HG02870 (cell line): ENCODE measurements at regions not wholly inside any gene's neighbourhood (a gene's known extent, or its start where the extent isn't known, plus 50 kb on each side); places are given as distances from the start of the nearest gene placed in this dataset.
A peak's percentile ranks its signal among the peaks of the same experiment; 100 is the strongest.
"Not testable (repeated sequence)": the region's sequence is repeated elsewhere in the genome, so short reads cannot be mapped to it uniquely, and the experiment has no call there.

Experiments
- ATAC-seq: cut with Tn5 transposase; IDR thresholded peaks from one replicate; pipeline ENCODE4 v1.9.1; 2021; ENCODE audit warnings: mild to moderate bottlenecking, moderate library complexity; ENCODE audit not compliant: unreplicated experiment

DNA sequence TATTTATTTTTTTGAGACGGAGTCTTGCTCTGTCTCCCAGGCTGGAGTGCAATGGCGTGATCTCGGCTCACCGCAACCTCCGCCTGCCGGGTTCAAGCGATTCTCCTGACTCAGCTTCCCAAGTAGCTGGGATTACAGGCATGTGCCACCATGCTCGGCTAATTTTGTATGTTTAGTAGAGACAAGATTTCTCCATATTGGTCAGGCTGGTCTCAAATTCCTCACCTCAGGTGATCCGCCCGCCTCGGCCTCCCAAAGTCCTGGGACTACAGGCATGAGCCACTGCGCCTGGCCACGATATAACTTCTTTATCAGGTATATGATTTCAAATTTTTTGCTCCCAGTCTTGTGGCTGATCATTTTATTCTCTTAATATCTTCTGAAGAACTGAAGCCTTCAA lies 1506.3 kb downstream of the FAM181B start:
- ATAC-seq, result not testable (repeated sequence)

GRCh38 chr11:81224396-81224795 lies 1509.3 kb downstream of the FAM181B start:
- ATAC-seq, result no peak

DNA sequence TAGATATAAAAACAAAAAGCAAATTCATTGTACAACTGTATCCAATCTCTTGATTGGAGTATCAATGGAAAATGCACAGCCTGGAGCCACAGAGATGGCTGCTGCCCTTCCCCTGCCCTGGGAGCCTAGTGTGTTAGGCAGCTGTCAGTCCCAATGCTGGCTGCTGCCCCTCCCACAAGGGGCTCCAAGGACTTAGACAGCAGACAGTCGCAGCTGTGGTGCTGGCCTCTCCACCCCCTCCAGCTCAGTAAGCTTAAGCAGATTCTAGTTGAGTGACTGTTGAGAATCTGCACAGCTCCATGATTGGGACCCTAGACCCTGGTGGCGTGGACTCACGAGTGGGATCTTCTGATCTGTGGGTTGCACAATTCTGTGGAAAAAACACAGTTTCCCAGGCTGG lies 1511.2 kb downstream of the FAM181B start:
- no peak for ATAC-seq

- ATAC-seq, result no peak
Observed at GRCh38 chr11:81220146-81220895, 1513.3 kb downstream of the FAM181B start.

- ATAC-seq, result no peak
Observed at GRCh38 chr11:81219661-81220060, 1514.0 kb downstream of the FAM181B start.

DNA sequence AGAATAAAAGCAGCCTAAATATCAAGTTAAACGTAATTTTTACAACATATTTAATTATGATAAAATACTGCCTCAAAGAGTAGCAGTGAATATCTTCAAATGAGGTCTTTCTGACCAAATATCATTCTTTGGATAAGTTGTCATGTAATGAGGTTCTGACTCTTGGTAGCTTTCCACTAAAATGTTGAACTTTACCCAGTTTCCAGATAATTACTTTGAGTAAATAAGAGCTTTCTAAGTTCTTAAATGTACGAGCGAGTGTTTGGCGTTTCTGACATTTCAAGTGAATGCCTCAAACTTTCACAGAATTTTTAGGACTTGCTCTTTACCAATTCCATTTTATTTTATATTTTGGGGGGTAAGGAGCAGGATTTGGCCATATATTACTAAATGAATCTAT lies 1515.2 kb downstream of the FAM181B start:
- ATAC-seq, result no peak

DNA sequence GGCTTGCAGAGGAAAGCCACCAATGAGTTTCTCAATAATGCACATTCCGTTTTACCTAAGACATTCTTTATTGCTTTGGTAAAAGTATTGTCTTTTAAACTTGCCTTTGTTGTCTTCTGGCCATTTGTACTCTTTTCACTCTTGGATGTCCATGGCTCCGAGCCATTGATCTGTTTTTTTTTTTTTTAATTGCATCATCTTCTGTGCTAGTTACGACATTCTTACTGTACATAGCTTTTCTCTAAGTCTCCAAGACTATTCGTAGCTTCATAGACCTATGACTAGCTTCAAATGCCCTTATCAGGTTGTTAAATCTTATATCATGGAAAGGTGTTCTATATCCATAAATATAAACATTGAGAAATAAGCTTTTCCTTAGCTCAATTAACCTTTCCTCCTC lies 1522.6 kb downstream of the FAM181B start:
- no peak for ATAC-seq

GRCh38 chr11:81207421-81208054 lies 1526.1 kb downstream of the FAM181B start:
- ATAC-seq, result no peak

DNA sequence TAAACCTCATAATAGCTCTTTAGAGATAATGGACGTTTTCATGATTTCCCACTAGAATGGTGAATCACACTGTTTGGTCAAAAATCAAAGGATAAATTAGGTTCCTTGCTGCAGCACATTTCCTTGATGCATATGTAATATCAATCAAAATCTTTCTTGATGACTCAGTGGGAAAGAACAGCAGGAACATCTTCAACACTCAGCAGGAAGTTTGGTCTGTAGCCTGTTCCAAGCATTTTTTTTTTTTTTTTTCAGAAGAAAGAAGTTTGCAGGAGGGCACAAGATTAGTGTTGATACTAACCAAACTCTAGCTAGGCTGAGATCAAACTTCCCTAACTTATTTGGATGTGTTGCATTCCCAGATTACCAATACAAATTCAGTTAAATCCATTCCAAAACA lies 1529.8 kb downstream of the FAM181B start:
- ATAC-seq, result no peak

DNA sequence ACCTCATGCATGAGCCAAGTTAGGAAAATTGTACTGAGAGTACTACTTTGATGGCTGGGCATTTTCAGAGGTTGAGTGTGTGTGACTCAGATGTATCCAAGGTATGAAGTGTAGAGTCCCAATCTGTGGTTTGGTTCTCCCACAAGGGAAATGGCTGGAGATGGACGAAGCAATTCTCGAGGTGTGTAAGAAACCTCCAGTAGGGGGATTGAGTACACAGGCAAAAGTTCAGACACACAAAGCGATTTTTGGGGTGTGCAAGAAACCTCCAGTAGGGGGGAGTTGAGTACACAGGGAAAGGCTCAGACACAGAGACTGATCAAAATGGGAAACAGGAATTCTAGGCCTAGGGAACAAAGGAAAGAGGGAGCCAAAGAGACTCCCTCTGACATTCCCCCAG lies 1536.3 kb downstream of the FAM181B start:
- no peak for ATAC-seq

- ATAC-seq, result no peak
Observed at GRCh38 chr11:81192516-81192915, 1541.1 kb downstream of the FAM181B start.

DNA sequence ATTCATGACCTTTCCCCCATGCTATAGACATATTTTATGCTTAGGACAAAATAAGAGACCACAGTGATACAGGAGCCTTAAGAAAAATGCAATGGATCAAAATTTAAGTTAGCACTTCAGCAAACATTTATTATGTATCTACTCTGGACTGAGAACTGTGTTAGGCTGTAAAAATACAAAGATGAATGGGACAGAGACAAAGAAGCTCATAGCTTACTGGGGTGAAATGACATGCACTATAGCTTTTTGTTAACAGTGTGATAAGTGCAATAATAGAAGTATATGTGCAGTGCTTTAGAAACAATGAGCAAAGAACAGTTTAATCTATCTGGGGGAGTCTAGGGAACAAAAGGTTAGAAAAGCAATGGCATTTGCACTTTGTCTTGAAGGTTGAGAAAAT lies 1543.1 kb downstream of the FAM181B start:
- ATAC-seq, result no peak

GRCh38 chr11:81187033-81187432 lies 1546.6 kb downstream of the FAM181B start:
- ATAC-seq, result not testable (repeated sequence)

DNA sequence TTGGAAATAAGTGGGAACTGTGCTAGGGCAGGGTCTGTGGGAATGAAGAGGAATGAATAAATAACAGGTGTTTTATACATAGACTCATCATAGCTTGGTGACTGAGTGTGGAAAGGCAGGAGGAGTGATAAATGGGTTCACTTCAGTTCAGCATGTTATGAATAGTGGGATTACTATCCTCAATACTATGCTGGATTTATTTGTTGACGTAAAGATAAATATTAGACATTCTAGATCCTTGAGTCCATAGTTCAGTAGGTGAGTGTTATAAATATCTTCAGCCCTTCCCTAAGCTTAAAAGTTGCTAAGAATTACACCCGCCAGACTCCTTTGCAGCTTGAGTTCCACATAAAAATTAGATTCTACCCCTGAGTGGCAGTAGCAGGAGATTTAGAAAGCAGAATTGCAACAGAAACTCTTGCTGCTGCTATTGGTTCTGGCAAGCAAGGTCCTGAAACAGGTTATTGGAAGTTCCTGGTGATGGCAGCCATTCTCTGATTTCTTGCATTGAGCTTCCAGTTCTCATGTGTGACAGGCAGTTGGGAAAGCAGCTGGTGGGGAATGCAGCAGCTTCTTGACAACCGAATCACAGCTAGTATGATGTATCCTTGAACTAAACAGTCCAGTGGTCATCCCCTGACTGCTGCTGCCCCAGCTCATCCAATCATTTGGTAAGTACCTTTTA lies 1558.9 kb downstream of the FAM181B start:
- ATAC-seq, result no peak

GRCh38 chr11:81165164-81165563 lies 1568.5 kb downstream of the FAM181B start:
- no peak for ATAC-seq

- no peak for ATAC-seq
Observed at GRCh38 chr11:81159900-81160299, 1573.8 kb downstream of the FAM181B start.

- ATAC-seq, result peak; percentile 45
Observed at GRCh38 chr11:81135570-81135969, 1598.1 kb downstream of the FAM181B start.

DNA sequence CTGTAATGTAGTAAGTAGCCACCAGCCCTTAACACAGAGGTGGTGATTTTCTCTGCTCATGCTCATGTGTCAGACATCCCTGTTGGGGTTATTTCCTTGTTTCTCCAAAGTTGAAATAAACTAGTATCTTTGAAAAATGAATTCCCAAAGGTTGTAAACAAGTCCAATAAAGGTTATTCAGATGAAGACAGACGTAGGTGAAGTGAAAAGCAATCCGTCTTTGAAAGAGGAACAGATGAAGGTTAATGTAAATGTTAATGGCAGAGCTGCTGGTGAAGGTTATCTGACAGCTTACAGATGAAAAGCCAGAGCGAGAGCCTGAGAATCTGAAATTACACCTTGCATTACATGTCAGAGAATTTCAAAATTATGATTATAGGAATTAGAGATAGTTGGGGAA lies 1604.0 kb downstream of the FAM181B start:
- no peak for ATAC-seq

- ATAC-seq, result no peak
Observed at GRCh38 chr11:81112718-81113117, 1620.9 kb downstream of the FAM181B start.

DNA sequence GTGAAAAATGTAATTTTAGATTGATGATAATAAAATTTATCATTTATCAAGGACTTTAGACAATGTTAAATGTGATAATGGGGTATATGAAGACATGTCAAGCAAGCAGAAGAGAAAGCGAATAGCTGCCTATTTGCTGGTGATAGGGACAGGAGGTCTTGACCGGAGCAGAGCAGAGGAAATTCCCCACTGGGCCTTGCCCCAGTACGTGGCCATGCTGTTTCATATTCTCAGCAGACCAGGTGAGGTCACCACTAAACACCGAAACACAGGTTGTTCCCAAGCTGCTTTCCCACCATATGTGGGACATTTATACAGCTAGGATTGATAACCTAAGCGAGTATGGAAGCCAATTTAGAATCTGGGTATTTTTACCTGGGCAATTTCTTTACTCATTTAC lies 1629.6 kb downstream of the FAM181B start:
- no peak for ATAC-seq

GRCh38 chr11:81098471-81098870 lies 1635.2 kb downstream of the FAM181B start:
- no peak for ATAC-seq

DNA sequence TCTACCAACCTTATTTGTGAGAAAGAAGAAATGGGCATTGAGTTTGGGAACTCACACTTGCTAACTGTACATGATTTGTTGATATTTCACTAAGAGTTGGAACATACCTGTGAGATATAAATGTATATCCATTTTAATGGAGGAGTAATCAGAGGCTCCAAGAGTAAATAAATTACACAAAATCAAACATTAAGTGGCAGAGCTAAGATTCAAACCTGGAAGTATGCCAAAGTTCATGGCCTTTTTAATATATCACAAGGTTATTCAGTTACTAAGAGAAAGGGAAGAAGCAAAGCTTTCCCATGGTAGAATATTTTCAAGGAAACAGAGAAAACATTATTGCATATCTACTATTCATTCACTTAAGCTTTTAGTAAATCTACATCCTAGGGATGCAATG lies 1641.1 kb downstream of the FAM181B start:
- no peak for ATAC-seq
